IMR-90 (cell line): ENCODE measurements at regions not wholly inside any gene's neighbourhood (a gene's known extent, or its start where the extent isn't known, plus 50 kb on each side); places are given as distances from the start of the nearest gene placed in this dataset.

Source experiments
- ATAC-seq: fragments of 200-7000 bp; cut with Tn5 transposase; 2 replicates; pipeline ENCODE4 v1.9.1; 2020; ENCODE audit warnings: low read depth, mild to moderate bottlenecking, moderate library complexity
- BruUV-seq: library from RNA; stranded (reverse); fragments of 400-500 nt; replicated peaks from 2 replicates; lab custom pipeline; 2021; lab: Mats Ljungman, UMichigan
- CTCF ChIA-PET: fragments of 300-600 bp; formaldehyde crosslinking; extraction: SDS; loops from one replicate; lab custom pipeline; 2021; ENCODE audit warnings: antibody characterized with exemption; lab: Yijun Ruan, JAX
- POLR2A ChIA-PET: fragments of 300-600 bp; sonication (Branson Sonifier 250); formaldehyde crosslinking; loops from one replicate; lab custom pipeline; 2022; ENCODE audit warnings: antibody characterized with exemption; ENCODE audit not compliant: unreplicated experiment; lab: Charles Lee
- DNase-seq: peaks from one replicate; pipeline ENCODE4 v3.0.0; 2013
- H2AFZ ChIP-seq: replicated peaks from 2 replicates; pipeline ENCODE3; 2013; ENCODE audit warnings: low read length, mild to moderate bottlenecking; ENCODE audit not compliant: poor library complexity
- H2AK5ac ChIP-seq: 2 replicates; pipeline ENCODE4 v1.6.1; 2013; ENCODE audit warnings: low read depth, low read length, inconsistent platforms
- H2AK9ac ChIP-seq: replicated peaks from 2 replicates; pipeline ENCODE3; 2013; ENCODE audit warnings: mild to moderate bottlenecking, low read depth, low read length, moderate library complexity; ENCODE audit not compliant: poor library complexity
- H2BK120ac ChIP-seq: 2 replicates; pipeline ENCODE4 v1.6.1; 2013; ENCODE audit warnings: low read depth, low read length, inconsistent platforms
- H2BK15ac ChIP-seq: 3 replicates; pipeline ENCODE4 v1.6.1; 2013; ENCODE audit warnings: low read depth, low read length, inconsistent platforms
- H2BK20ac ChIP-seq: 2 replicates; pipeline ENCODE4 v1.6.1; 2013; ENCODE audit warnings: low read depth, mild to moderate bottlenecking, inconsistent platforms, low read length, moderate library complexity
- H2BK5ac ChIP-seq: 2 replicates; pipeline ENCODE4 v1.6.1; 2013; ENCODE audit warnings: mild to moderate bottlenecking, low read depth, low read length, inconsistent platforms; ENCODE audit not compliant: poor library complexity, severe bottlenecking
- H3K14ac ChIP-seq: replicated peaks from 2 replicates; pipeline ENCODE4 v1.6.1; 2013; ENCODE audit warnings: low read depth, low read length, inconsistent platforms
- H3K18ac ChIP-seq: 2 replicates; pipeline ENCODE4 v1.6.1; 2013; ENCODE audit warnings: low read depth, low read length, control low read depth
- H3K23ac ChIP-seq: 2 replicates; pipeline ENCODE4 v1.6.1; 2013; ENCODE audit warnings: low read depth, low read length, inconsistent platforms
- H3K27ac ChIP-seq: 2 replicates; pipeline ENCODE4 v1.5.1; 2013; ENCODE audit warnings: mild to moderate bottlenecking, control low read depth, low read length; ENCODE audit not compliant: insufficient read depth
- H3K27me3 ChIP-seq: 2 replicates; pipeline ENCODE4 v1.6.1; 2013; ENCODE audit warnings: low read length; ENCODE audit not compliant: control insufficient read depth, insufficient read depth
- H3K36me3 ChIP-seq: 2 replicates; pipeline ENCODE4 v1.6.1; 2013; ENCODE audit warnings: low read length, mixed read lengths; ENCODE audit not compliant: control insufficient read depth, insufficient read depth
- H3K4ac ChIP-seq: 2 replicates; pipeline ENCODE4 v1.6.1; 2013; ENCODE audit warnings: low read depth, low read length, inconsistent platforms
- H3K4me1 ChIP-seq: 2 replicates; pipeline ENCODE4 v1.6.1; 2013; ENCODE audit warnings: low read length, mixed read lengths; ENCODE audit not compliant: control insufficient read depth, insufficient read depth
- H3K4me2 ChIP-seq: 2 replicates; pipeline ENCODE4 v1.6.1; 2013; ENCODE audit warnings: low read depth, mild to moderate bottlenecking, control low read depth, low read length, moderate library complexity
- H3K4me3 ChIP-seq: 2 replicates; pipeline ENCODE4 v1.5.1; 2013; ENCODE audit warnings: low read depth, mild to moderate bottlenecking, control low read depth, low read length, moderate library complexity; ENCODE audit not compliant: insufficient read depth
- H3K56ac ChIP-seq: 2 replicates; pipeline ENCODE4 v1.6.1; 2013; ENCODE audit warnings: low read length, inconsistent platforms; ENCODE audit not compliant: insufficient read depth; ENCODE audit errors: extremely low read depth
- H3K79me1 ChIP-seq, 2 experiments: 2 replicates each; pipeline ENCODE4 v1.6.1; 2013; ENCODE audit warnings: low read length in 2 of 2, inconsistent platforms in 1 of 2, low read depth in 1 of 2
- H3K9ac ChIP-seq: 2 replicates; pipeline ENCODE4 v1.6.1; 2013; ENCODE audit warnings: low read depth, low read length, control low read depth
- H3K9me1 ChIP-seq: 2 replicates; pipeline ENCODE4 v1.6.1; 2013; ENCODE audit warnings: low read length, inconsistent platforms; ENCODE audit not compliant: insufficient read depth
- H3K9me3 ChIP-seq: 2 replicates; pipeline ENCODE4 v1.6.1; 2013; ENCODE audit warnings: low read length; ENCODE audit not compliant: control insufficient read depth, insufficient read depth
- H4K20me1 ChIP-seq: 2 replicates; pipeline ENCODE4 v1.6.1; 2013; ENCODE audit warnings: low read length, inconsistent platforms; ENCODE audit not compliant: insufficient read depth
- H4K5ac ChIP-seq: 2 replicates; pipeline ENCODE4 v1.6.1; 2013; ENCODE audit warnings: mild to moderate bottlenecking, low read depth, low read length, control low read depth
- H4K8ac ChIP-seq, 2 experiments: 2 replicates each; pipeline ENCODE4 v1.6.1; 2013; ENCODE audit warnings: low read depth in 2 of 2, low read length in 2 of 2, control low read depth in 1 of 2, inconsistent platforms in 1 of 2
- H4K91ac ChIP-seq: 2 replicates; pipeline ENCODE4 v1.6.1; 2013; ENCODE audit warnings: low read depth, low read length, inconsistent platforms; ENCODE audit not compliant: insufficient read depth
- BHLHE40 ChIP-seq: fragments of 150-350 bp; IDR thresholded peaks from 2 replicates; pipeline ENCODE4 v1.6.1; 2016; ENCODE audit warnings: mild to moderate bottlenecking, low read depth, low read length
- CEBPB ChIP-seq: IDR thresholded peaks from 2 replicates; pipeline ENCODE4 v1.6.1; 2012; ENCODE audit warnings: low read depth, low read length, improper control_type of control experiment
- CTCF ChIP-seq: conservative IDR thresholded peaks from 2 replicates; pipeline ENCODE4 v1.5.1; 2012; ENCODE audit warnings: mild to moderate bottlenecking, low read depth, low read length, improper control_type of control experiment
- FOS ChIP-seq: fragments of 150-350 bp; IDR thresholded peaks from 2 replicates; pipeline ENCODE4 v1.6.1; 2016; ENCODE audit warnings: low read depth, low read length
- MAFK ChIP-seq: IDR thresholded peaks from 2 replicates; pipeline ENCODE4 v1.6.1; 2012; ENCODE audit warnings: low read depth, low read length, improper control_type of control experiment
- MAZ ChIP-seq: IDR thresholded peaks from 2 replicates; pipeline ENCODE4 v1.6.1; 2012; ENCODE audit warnings: low read depth, mild to moderate bottlenecking, low read length, improper control_type of control experiment, moderate library complexity, borderline replicate concordance
- POLR2A ChIP-seq: IDR thresholded peaks from 2 replicates; pipeline ENCODE4 v1.6.1; 2012; ENCODE audit warnings: mild to moderate bottlenecking, low read depth, low read length
- RAD21 ChIP-seq: IDR thresholded peaks from 2 replicates; pipeline ENCODE4 v1.6.1; 2012; ENCODE audit warnings: low read length, improper control_type of control experiment
- RCOR1 ChIP-seq: IDR thresholded peaks from 2 replicates; pipeline ENCODE4 v1.6.1; 2012; ENCODE audit warnings: mild to moderate bottlenecking, low read length, improper control_type of control experiment; ENCODE audit not compliant: insufficient replicate concordance
- SMC3 ChIP-seq: fragments of 150-350 bp; IDR thresholded peaks from 2 replicates; pipeline ENCODE4 v1.6.1; 2016; ENCODE audit warnings: low read depth, mild to moderate bottlenecking, antibody characterized with exemption, low read length, moderate library complexity
- USF2 ChIP-seq: fragments of 150-350 bp; IDR thresholded peaks from 2 replicates; pipeline ENCODE4 v1.6.1; 2017; ENCODE audit warnings: mild to moderate bottlenecking, antibody characterized with exemption, low read length, low read depth
- WGBS, 2 experiments: methylation state at CpG; one replicate each; pipeline versions ENCODE4 v1.1.5 to v1.1.7; 2013; ENCODE audit warnings: missing lambda C conversion rate in 2 of 2; ENCODE audit not compliant: insufficient read length in 1 of 2; ENCODE audit errors: extremely low coverage in 2 of 2; 5-methylcytosine and 5-hydroxymethylcytosine counted together
- dilution Hi-C: fragments of 300-500 bp; cut with HindIII; formaldehyde crosslinking; loops from one replicate; pipeline ENCODE4 v1.14.3; 2018; ENCODE audit warnings: low sequenced_read_pairs; ENCODE audit not compliant: unreplicated experiment
- in situ Hi-C: fragments of 300-500 bp; cut with MboI; formaldehyde crosslinking; loops from 3 replicates; pipeline ENCODE4 v1.14.3; 2019; ENCODE audit warnings: low sequenced_read_pairs, inconsistent platforms, mixed read lengths
- intact Hi-C: fragments of 100-400 bp; cut with micrococcal nuclease; formaldehyde crosslinking; loops from 2 replicates; pipeline ENCODE4 v1.10.0; 2022

- TF ChIP-seq CTCF: no peak
Observed at GRCh38 chr11:45048313-45048841, 97.7 kb upstream of the TP53I11 start (continued).

- no peak overlapping the region for H4K5ac ChIP-seq
- no peak overlapping the region for H2AFZ ChIP-seq
- POLR2A ChIA-PET: no interaction called here
- H4K91ac ChIP-seq: no peak overlapping the region; the same call in 1 of the 2 replicates
- CTCF ChIA-PET: interaction anchor here (0.8 kb wide), 1 partner anchor 13 kb away, joined by 3 read pairs; no protein-coding TSS in a partner anchor
- no peak overlapping the region for H2BK20ac ChIP-seq
- H3K9ac ChIP-seq: no peak overlapping the region
- no peak overlapping the region for H2AK9ac ChIP-seq
- H3K18ac ChIP-seq: no peak overlapping the region
- no peak overlapping the region for H3K27ac ChIP-seq
- dilution Hi-C loops (no loop called here), intact Hi-C loops (no loop called here), in situ Hi-C loops (no loop called here)
- H2AK5ac ChIP-seq: no peak overlapping the region
- no peak overlapping the region for H3K14ac ChIP-seq
- DNase-seq (peak; percentile 11), ATAC-seq (no peak)
- 83% methylated on average over 1 of the region's 22 CpGs; no CpG with 5 or more reads in 1 of the 2 experiments for WGBS, 2 experiments
- H4K8ac ChIP-seq: no peak overlapping the region
- H3K79me1 ChIP-seq: no peaks in the 10 kb centered on the region
- H3K36me3 ChIP-seq: no peaks in the 10 kb centered on the region
- 0 out of 2 replicates have a peak overlapping the region, but pooled peaks have one; percentile 19 for H3K4ac ChIP-seq
- no peaks in the 10 kb centered on the region for H3K9me3 ChIP-seq
- no peak overlapping the region for H3K23ac ChIP-seq
- no peak overlapping the region for H2BK5ac ChIP-seq
- H3K4me1 ChIP-seq: peaks cover 13% of the 10 kb centered on the region
- H3K4me3 ChIP-seq: no peak overlapping the region
- no peak overlapping the region for H3K56ac ChIP-seq
- no peak overlapping the region for H3K4me2 ChIP-seq
- H2BK15ac ChIP-seq: no peak overlapping the region; the same call in 1 of the 3 replicates
- H4K20me1 ChIP-seq: no peaks in the 10 kb centered on the region
- peaks cover 3% of the 10 kb centered on the region; the same call in 1 of the 2 replicates for H3K9me1 ChIP-seq
- H3K27me3 ChIP-seq: peaks cover 11% of the 10 kb centered on the region; the same call in 1 of the 2 replicates
- no peak overlapping the region for H2BK120ac ChIP-seq
- no TSS peak for BruUV-seq
- TF ChIP-seq FOS (no peak), CEBPB (no peak), RAD21 (no peak), MAFK (no peak), POLR2A (no peak), BHLHE40 (no peak), RCOR1 (no peak), SMC3 (no peak), MAZ (no peak), USF2 (no peak)
Observed at GRCh38 chr11:45048870-45049691, 97.4 kb upstream of the PRDM11 start.
